Muscle of arm (tissue), 1 donor: ENCODE measurements at regions not wholly inside any gene's neighbourhood (a gene's known extent, or its start where the extent isn't known, plus 50 kb on each side); places are given as distances from the start of the nearest gene placed in this dataset.

ENCODE experiments used
- DNase-seq: peaks from one replicate; pipeline ENCODE4 v3.0.0-alpha.2; 2013

GRCh38 chr12:123041042-123041531 lies 60.6 kb downstream of the ARL6IP4 start:
- DNase-seq = no peak

GRCh38 chr12:123040106-123040505 lies 59.6 kb downstream of the ARL6IP4 start:
- no peak for DNase-seq

- no peak for DNase-seq
These were observed 58.5 kb downstream of the ARL6IP4 start for GRCh38 chr12:123038966-123039365.

- DNase-seq = no peak
These were observed 58.0 kb downstream of the ARL6IP4 start for GRCh38 chr12:123038486-123038885.

GRCh38 chr12:123037791-123038190 lies 57.3 kb downstream of the ARL6IP4 start:
- DNase-seq = no peak

GRCh38 chr12:123036466-123037285 lies 56.2 kb downstream of the ARL6IP4 start:
- DNase-seq = no peak

GRCh38 chr12:123035841-123036240 lies 55.4 kb downstream of the ARL6IP4 start:
- DNase-seq = no peak

GRCh38 chr12:123034865-123035264 lies 54.4 kb downstream of the ARL6IP4 start:
- no peak for DNase-seq

GRCh38 chr12:123034022-123034541 lies 53.6 kb downstream of the ARL6IP4 start:
- no peak for DNase-seq

- no peak for DNase-seq
These were observed 53.0 kb downstream of the ARL6IP4 start for GRCh38 chr12:123033392-123034021.

- no peak for DNase-seq
These were observed 52.4 kb downstream of the ARL6IP4 start for GRCh38 chr12:123032736-123033391.
